Stimulated activated CD4-positive, alpha-beta T cell treated with anti-CD3 and anti-CD28 coated beads, TNF-alpha, amount 100 ng/mL, for 48 hours (primary cell): ENCODE measurements at regions not wholly inside any gene's neighbourhood (a gene's known extent, or its start where the extent isn't known, plus 50 kb on each side); places are given as distances from the start of the nearest gene placed in this dataset.
"Not testable (repeated sequence)": the region's sequence is repeated elsewhere in the genome, so short reads cannot be mapped to it uniquely, and the experiment has no call there.

Experiments used
- DNase-seq, 3 donors: peaks; one replicate each; pipeline ENCODE4 v3.0.0-alpha.2; 2020; ENCODE audit warnings: low read depth in 3 of 3

DNA sequence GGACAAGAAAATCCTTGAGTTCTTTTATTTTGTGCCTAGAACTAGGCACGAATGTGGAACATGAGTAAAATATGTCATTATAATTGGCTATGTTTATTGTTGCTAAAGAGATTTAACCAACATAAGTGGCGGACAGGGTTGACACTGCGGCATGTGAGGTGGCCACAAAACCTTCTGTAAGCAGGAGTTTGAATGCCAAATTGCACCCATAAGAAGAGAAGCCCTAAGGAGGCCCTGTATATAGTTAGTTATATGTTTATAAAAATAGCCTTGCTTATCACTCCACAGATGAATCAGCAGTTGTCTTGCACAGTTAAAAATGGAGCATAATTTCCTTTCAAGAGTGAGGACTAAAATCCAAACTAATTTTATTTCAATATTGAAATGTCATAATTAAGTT lies 336.1 kb downstream of the GBA3 start:
- DNase-seq: no peak

DNA sequence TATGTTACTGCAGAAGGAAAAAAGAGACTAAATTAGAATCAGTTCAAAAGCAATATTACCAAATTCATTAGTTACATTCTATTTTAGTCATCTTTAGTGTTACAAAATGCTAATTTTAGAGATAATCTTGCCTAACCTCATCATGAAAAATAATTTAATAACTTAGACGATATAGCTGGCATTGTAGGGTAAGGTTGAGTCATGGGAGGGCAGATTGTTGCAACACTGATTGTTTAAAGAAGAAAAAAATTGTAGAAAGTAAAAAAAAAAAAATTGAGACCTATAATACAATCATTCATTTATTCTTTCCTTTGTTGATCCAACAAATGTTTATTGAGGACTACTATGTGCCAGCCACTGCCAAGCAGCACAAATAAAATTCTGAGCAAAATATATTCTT lies 330.9 kb downstream of the GBA3 start:
- no peak for DNase-seq

- DNase-seq: no peak
These were observed 330.4 kb downstream of the GBA3 start for GRCh38 chr4:23023121-23023520.

DNA sequence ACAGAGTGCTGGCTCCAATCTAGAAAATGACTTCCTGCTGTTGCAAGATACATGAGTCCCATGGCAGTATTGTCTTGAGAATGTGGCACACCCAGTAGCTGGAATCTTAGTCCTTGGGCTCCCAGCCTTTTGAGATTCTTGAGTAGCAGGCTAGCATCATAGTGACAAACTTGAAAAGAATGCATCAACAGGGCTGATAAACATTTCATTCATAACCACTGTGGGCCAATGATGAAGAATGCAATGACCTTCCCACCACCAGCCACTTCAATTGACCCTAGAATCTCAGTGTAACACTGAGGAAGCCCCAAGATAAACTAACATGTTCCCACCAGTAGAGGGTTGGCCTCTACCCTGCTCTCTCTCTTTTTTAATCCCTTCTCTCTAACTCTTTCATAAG lies 329.3 kb downstream of the GBA3 start:
- DNase-seq: no peak

DNA sequence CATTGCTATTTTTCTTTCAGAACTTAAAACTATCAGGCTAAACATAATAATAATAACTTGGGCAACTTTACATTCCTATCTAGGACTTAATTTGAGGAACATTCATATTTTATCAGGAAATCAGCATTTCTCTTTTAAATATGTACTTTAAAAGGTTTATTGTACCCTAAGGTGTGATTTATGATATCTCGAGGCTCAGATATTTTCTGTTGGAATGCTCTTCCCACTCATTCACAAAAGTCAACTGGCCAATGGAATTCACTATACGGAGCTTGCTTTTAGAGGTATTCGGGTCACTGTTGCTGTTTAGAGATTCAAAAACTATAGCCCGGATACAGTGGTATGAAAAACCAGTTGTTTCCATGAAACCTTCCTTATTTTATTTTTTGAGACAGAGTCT lies 328.3 kb downstream of the GBA3 start:
- DNase-seq: no peak

GRCh38 chr4:23020399-23020798 lies 327.7 kb downstream of the GBA3 start:
- not testable (repeated sequence) for DNase-seq

DNA sequence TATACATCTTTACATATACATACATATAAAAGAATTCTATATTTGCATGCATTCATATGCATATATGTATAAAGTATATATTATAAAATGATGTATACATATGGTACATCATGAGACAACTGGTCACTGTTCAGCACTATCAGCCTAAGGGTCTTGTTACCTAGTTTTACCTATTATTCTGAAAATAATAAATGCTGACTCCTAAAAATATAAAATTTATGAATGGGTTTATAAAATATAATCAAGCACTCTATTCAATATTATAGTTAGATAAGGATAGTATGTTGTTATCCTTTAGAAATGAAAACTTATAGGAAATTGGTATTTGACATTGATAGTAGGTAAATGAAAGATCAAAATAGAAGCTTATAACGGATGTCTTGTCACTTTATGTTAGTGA lies 324.2 kb downstream of the GBA3 start:
- no peak for DNase-seq

GRCh38 chr4:23015821-23016220 lies 323.1 kb downstream of the GBA3 start:
- no peak for DNase-seq

- DNase-seq: no peak
These were observed 316.4 kb downstream of the GBA3 start for GRCh38 chr4:23009093-23009492.

- DNase-seq: no peak
These were observed 314.0 kb downstream of the GBA3 start for GRCh38 chr4:23006756-23007155.

DNA sequence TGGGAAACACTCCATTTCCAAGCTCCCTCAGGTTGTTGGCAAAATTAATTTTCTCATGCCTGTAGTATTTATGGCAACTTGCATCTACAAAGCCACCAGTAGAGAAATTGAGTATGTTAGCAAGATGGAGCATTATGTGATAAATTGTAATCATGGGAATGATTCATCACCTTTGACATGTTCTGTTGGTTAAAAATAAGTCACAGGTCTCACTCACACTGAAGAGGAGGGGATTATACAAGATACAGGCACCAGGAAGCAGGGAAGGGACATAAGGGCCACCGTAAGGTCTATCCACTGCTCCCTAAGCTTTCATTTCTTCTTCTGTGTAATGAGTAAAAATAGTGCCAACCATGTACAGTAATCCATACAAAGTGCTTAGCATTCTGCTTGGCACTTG lies 313.0 kb downstream of the GBA3 start:
- no peak for DNase-seq

DNA sequence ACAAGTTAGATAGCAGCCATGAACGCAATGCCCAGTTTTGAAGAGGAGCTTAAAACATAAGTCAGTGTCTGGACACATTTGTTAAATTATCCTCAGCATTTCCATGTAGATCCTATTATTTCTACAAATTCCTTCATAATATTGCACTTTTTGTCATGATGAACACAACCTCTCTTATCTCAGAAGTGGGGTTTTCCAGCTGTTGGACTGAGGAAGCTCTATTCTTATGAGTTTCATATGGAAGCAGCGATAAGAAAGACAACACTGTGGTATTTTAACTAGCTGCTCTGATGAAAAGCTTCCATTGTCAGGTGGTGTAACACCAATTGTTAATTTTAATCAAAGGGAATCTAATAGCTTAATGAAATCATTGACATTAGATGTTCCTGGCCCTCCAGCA lies 308.7 kb downstream of the GBA3 start:
- DNase-seq: no peak

GRCh38 chr4:22999419-22999818 lies 306.7 kb downstream of the GBA3 start:
- DNase-seq: no peak

GRCh38 chr4:22997358-22998224 lies 304.9 kb downstream of the GBA3 start:
- no peak for DNase-seq

- DNase-seq: no peak
These were observed 298.8 kb downstream of the GBA3 start for GRCh38 chr4:22991576-22991975.

GRCh38 chr4:22988526-22988925 lies 295.8 kb downstream of the GBA3 start:
- no peak for DNase-seq

GRCh38 chr4:22987870-22988269 lies 295.1 kb downstream of the GBA3 start:
- DNase-seq: no peak

DNA sequence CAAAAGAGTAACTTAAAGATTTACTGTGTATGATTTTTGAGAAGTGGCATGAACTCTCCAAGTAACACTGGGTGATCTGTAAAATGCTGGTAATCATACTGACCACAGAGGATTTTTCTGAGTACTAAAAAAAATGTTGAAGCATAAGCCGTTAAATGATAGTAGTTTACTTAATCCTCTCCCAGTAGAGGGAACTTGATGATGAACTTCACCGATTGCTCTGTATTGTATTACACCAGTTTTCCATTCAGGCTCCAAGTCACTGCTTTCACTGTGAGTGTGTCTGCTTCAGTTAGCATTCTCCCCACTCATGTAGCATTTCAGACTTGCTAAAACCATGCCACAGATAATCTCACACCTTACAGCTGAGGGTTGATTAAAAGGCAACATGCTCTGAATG lies 294.1 kb downstream of the GBA3 start:
- DNase-seq: no peak

GRCh38 chr4:22986262-22986661 lies 293.5 kb downstream of the GBA3 start:
- DNase-seq: no peak

- no peak for DNase-seq
These were observed 291.7 kb downstream of the GBA3 start for GRCh38 chr4:22984390-22984789.

- DNase-seq: no peak
These were observed 285.9 kb downstream of the GBA3 start for GRCh38 chr4:22978656-22979055.

DNA sequence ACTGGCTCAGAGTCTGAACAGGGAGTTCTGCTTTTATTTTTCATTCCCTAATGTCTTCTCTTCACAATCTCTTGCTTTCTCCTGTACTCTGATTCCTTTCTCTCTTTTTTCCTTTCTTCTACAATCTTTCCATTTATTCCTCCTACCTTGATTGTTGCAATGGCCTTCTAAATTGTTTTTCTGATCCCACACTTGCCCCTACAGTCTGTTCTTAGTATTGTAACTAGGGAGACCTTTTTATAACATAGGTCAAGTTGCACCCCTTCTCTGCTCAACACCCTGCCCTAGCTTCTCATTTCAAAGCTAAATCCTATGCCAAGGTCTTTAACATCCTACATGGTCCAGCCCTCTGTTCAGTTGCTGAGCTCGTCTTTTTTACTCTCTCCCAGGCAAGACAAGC lies 277.9 kb downstream of the GBA3 start:
- no peak for DNase-seq

- no peak for DNase-seq
These were observed 276.7 kb downstream of the GBA3 start for GRCh38 chr4:22969287-22969896.

- DNase-seq: no peak
These were observed 269.6 kb downstream of the GBA3 start for GRCh38 chr4:22962295-22962694.
